DLD1 (cell line): ENCODE measurements at regions not wholly inside any gene's neighbourhood (a gene's known extent, or its start where the extent isn't known, plus 50 kb on each side); places are given as distances from the start of the nearest gene placed in this dataset.

ENCODE experiments used
- in situ Hi-C: cut with HindIII; loops from 2 replicates; pipeline ENCODE4 v1.10.0; 2017; ENCODE audit warnings: low sequenced_read_pairs

DNA sequence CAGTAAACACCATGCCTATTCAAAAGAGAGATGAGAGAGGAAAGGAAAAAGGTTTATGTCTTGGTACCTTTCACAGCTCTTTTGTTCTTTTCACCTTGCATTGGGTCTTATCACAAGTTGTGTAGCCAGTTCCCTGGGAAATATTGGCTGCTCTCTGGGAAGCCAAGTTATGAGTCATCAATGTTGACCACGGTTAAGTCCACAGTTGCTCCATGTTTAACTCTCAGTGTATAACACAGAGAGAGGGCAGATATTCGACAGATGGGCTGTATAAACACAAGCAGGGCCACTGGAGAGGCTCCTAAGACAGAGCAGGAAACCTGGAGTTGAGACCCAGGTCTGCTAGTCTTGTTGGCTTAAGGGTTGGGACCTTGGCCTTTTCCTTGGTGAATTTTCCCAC, 718.6 kb downstream of the QKI start:
- in situ Hi-C loops: no loop called here

DNA sequence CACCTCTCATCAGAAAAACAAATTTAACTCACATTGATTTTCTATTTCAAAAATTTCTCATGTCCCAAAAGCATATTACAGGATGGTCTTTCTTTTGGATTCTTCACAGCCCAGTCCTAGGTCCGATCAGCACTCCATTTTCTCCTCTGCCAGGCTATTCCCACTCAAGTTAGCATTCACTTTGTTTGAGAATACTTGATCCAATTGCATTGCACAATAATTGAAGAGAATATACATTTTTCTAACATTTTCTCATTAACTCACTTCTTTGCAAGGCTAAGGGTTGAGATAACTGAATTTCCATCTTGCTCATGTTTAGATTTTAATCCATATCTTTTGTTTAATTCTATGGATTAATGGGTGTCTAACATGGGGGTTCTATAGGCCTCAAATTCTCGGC, 716.1 kb downstream of the QKI start:
- in situ Hi-C loops: no loop called here

DNA sequence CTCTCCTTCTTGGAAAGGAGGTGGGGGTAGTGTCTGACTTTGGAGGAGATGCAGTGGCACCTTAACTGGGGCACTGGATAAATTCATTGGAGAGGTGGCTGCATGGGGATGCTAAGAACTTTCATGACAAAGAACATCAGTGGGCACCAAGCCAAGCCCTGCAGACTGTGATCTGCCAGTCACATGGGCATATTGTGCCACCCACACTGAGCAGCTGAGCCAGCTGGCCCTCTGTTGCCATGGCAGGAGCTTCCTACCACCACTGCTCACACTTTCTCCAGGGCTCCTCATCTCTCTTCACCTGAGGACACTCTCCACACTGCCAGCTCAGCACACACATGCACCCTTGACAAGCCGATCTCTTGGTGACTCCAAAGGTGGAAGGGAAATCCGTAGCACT, 715.6 kb downstream of the QKI start:
- in situ Hi-C loops: no loop called here

DNA sequence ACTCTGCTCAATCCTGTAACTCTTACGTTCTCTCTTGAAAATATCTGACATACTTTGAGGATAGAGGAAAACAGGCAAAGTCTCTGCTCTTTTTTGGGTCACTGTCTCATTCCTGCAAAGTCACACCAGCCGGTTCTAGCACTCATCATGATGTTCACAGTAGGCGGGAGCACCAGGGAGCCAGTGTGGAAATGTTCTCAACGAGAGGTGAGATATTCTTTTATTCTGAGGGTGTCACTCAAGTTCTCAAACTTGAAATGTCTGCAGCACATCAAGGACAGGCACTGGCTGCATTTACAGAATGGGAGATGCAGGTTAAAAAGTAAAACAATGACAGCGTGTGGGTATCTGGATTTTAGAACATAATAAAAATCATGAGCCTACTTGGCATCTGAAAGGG, 714.7 kb downstream of the QKI start:
- in situ Hi-C loops: no loop called here

DNA sequence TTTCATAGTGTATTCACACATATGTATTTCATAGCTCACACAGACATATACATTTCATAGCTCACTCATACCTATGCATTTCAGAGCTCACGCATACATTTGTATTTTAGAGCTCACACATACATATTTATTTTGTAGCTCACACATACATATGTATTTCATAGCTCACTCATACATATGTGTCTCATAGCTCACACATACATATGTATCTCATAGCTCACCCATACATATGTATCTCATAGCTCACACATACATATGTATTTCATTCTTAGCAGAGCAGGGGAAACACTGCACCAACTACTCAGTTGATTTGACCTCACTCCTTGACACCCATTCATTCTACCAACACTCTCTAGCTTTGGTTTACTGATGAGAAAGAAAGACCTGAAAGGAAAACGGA, 713.6 kb downstream of the QKI start:
- in situ Hi-C loops: no loop called here

DNA sequence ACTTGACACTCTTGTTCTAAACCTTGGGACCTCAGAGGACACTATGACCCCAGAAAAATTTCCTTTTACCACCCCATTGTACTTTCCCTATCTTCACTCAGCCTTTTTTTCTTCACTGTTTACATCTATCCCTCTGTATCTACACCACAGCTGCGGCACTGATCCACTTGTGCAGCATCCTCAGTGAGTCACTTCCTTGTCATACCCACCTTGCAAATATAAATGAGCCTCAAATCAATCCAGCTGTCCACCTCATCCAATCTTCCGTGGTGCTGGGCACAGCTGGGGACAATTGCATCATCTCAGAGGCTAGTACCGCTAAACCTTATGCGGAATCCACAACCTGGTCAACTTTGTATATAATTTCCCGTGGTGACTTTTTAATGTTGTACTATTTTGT, 710.5 kb downstream of the QKI start:
- in situ Hi-C loops: no loop called here

DNA sequence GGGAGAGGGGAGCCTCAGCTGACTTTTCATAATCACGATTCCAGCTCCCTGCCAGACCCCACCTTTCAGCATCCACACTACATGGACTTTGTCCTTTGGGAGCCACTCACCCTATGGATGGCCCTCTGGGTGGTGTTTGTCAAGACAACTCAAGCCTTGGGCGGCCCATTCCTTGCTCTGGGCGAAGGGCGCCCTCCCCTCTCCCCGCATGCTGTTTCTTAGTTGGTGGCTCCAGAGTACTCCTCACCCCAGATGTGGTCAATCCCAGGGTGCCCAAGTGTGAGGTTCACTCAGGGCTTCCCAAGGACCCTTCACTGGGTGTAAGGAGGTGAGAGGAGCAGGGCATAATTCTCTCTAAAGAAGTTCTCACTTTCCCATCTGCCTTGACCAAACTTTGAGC, 710.0 kb downstream of the QKI start:
- in situ Hi-C loops: no loop called here

DNA sequence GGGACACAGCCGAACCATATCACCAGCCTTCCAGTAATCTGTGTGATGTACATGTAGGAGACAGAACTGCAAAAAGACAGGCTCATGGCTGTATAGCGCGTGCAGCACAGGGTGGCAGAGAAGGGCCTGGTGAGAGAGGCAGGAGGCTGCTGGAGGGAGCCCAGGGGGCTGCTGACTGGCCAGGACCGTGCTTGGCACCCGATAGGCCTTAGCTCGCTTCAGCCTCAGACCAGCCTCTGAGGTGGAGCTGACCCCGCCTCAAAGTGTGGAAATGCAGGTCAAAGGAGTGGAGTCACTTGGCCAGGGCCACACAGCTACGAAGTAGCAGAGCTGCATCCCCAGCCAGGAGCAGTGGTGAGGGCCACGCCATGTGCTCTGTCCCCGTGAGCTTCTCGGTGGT, 707.6 kb downstream of the QKI start:
- in situ Hi-C loops: no loop called here

DNA sequence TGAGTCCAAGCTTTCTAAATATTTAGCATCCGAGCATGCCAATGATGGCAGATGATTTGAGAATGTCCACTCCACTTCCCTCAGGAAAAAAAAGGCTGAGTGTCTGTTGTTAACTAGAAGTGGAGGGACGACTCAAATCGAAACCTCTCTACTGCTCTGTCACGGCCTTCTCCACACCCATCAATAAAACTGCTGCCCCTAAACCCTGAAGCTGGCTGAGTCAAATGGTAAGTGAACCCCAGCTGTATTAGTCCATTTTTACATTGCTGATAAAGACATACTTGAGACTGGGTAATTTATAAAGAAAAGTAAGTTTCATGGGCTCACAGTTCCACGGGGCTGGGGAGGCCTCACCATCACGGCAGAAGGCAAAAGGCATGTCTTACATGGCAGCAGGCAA, 707.0 kb downstream of the QKI start:
- in situ Hi-C loops: no loop called here

DNA sequence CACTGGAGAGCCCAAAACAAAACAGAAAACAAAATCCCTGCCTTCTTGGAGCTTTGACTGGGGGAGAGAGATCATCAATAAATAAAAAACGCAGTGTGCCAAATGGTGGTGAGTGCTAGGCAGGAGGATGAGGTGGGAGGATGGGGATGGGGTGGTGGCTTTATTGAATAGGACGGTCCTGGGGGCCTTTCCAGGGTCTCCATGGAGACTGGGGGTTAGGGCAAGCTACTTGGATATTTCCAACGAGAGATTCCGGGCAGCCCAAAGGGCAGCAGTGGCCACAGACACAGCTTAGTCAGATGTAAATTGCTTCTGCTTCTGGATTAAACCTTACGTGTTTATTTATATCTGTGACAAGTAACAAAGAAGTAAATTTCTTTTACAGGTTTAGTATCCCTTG, 700.1 kb downstream of the QKI start:
- in situ Hi-C loops: no loop called here

DNA sequence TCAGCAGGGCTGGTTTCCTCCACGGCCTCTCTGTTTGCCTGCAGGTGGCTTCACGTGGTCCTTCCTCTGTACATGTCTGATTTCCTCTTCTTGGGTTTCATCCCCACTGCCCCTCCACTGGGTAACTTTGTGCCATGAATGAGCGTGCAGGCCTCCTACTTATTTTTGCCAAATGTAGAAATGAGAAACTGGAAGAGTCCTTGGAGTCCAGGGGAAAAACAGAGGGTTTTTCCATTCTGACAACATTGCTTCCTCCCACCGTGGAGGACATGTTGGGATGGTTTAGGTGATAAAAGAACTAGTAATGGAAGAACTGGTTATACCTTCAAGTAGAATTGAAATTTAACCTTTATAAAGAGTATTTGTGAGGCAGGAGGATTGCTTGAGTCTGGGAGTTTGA, 699.5 kb downstream of the QKI start:
- in situ Hi-C loops: no loop called here

DNA sequence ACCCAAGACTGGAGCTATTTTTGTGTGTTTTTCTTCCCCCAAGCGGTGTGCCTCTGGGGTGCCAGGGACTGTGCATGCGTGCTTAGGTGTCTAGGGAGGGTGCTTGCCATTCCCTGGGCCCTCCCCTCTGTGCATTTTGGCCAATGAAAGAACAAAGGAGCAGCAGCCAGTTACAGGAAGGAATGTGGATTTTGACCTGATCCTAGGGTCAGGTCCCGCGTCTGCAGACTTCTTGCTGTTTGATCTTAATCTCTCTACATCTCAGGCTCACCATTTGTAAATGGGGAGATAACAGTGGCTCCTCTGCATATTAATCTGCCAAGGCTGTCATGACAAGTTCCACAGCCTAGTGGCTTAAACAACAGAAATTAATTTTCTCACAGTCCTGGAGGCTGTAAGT, 699.1 kb downstream of the QKI start:
- in situ Hi-C loops: no loop called here

DNA sequence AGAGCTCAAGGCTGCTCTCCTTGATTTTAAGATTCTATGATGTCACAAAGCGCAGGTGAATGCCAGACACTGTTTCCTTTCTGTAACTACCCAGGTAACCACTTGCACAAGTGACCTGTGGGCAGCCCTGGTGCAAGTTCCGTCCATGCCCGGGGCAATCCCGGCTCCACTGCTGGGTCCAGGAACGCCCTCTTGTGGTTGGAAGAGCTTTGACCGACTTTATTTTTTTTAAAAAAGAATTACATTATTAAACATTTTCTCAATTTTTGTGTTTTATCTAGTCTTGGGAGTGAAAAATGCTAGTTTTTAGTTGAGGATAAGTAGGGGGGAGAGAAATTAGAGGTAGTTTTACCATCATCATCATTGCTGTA, 695.2 kb downstream of the QKI start:
- in situ Hi-C loops: no loop called here

DNA sequence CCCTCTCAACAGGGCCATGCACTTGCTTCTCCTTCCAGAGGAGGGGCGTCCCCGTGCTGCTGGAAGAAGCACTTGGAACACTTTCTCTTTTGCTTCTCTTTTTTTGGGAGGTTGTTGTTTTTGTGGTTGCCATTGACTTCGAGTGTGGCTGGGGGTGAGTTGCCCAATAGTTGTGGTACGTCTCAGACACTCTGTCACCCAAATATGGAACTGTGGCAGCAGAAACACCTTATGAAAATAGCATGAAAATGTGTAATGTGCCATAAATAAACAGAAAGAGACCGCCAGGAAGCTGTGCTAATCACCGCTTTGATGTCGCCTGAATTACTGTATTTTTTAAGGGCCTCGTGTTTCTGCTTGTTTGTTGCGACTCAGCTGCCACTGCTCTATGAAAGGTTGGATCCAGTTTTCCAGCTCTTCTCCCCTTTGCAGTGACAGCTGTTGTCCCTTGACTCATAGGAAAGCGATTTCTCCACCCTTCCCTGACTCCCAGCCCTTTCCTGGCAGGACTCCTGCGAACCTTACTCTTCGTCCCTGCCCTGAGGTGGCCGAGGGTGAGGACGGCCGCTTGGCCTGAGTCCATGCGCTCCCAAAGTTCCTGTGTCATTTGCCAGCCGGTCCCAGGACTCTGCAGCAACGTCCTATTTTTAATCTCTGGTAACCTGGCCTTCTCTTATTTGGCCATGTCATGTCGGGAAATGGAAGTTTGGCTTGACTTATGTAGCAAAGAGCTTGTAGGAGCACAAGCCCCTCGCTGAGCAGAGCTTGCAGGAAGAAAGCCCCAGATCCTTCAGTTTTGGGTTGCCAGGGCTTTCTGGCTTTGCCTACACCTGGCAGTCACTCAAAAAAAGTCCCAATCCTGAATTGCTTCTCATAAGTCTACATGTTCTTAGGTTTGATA, 694.6 kb downstream of the QKI start:
- in situ Hi-C loops: no loop called here

DNA sequence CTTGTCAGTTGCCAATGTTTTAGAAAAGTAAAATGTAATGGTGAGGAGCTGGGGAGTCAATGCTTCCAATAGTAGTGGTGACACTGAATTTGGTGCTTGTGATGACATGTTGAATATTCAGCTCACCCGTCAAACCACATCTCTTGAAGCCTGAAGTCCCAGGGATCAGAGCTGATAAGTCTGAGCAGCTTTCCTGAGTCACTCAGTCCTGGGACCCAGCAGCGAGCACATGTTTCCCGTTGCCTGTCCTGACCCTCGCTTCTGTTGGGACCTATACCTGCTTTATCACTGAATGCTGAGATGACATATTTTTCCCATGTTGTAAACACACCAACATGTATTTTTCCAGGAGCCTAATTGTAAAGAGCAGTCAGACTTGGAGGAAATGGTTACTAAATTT, 693.6 kb downstream of the QKI start:
- in situ Hi-C loops: no loop called here

DNA sequence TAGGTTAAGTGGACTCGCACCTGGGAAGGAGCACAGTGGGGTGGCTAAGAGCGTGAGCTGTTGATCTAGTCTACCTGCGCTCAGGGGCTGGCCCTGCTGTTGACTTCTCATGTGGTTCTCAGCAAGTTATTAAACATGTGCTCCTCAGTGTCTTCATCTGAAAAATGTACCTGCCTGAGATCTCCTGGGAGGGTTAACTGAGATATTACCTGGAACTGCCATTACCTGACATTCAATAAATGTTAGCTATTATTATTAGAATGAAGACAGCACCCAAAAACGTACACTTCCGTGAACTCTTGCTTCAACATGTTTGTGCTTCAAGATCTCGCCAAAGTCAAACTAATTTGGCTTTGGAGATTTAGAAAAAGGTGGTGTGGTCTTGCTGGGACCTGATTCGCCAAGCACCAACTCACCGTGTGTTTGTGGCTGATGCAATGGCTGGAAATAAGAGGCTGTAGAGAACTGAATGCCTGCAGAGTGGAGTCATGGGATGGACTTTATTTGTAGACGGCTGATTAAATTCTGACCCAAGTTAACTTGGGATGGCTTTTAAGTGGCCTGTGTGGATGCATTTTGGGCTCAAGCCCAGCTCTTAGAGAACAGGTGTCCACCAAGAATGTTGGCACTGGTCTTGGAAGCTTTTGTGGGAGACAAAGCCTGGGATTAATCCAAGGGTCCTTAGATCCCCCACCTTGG, 692.9 kb downstream of the QKI start:
- in situ Hi-C loops: no loop called here

DNA sequence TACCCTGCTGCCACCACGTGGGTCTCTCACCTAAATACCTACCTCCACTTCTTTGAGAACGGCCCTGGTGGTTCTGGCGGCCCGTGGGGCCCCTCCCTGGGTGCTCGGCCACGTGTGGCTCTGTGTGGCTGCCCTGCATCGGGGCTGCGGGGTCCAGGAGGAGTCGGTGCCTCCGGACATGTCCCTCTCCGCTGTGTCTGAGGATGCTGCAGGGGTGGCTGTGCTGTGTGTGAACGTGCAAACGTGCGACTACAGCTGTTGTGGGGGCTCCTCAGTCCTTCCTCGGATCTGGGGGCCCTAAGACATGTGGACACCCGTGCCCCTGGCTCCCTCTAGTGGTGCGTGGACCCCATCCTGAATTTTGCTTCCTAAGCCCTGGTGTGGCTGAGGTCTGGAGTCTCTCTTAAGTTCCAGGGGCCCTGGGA, 691.8 kb downstream of the QKI start:
- in situ Hi-C loops: no loop called here

DNA sequence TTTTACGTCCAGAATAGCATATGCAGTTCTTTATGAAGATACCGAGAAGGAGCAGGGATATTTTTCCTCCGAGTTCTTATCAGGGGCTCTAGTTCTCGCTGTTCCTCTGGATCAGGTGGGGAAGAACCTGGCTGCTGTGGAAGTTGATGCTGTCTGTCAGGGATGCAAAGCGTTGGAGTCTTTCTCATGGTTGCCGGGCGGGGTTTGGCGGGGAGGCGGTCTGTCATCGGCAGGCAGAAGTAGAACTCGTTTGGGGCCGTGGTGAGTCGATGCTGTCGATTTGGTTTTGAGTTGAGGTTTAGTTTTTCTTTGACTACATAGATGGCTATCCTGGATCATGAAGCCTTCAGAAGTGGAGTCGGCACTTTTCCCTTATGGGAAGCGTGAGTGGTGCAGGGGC, 691.2 kb downstream of the QKI start:
- in situ Hi-C loops: no loop called here

DNA sequence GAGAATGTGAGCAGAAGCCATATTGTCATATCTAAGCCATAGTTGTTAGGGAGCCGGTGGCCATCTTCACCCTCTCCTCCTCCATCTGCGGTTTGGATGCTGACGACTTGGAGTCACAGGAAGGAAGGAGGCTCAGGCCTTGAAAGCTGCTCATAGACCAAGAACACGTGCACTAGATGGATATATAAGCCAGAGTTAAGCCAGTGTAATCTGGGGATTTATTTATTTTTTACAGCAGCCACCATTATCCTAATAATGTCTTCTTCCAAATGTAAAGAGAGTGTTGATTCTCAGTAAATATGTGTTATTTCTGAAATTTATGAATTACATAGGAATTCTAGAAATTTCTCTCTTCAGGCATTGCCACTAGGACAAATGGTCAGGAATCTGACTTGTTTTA, 689.9 kb downstream of the QKI start:
- in situ Hi-C loops: no loop called here

DNA sequence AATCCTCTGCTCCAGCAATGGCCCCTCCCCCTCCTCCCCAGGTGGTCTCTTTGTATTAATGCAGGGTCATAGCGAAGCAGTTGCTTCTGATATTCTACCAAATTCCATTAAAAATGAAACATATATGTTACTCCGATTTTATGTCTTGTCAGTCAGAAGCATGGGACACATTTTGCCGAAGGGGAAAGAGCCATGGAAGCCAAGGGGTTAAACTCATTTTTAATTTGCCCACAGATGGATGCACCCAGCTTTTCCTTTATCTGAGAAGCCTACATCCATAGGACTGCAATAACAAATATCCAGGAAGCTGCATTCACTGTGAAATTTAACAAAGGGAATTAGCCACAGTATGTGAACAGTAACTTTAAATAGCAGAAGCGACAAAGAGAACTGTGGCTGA, 688.2 kb downstream of the QKI start:
- in situ Hi-C loops: no loop called here

DNA sequence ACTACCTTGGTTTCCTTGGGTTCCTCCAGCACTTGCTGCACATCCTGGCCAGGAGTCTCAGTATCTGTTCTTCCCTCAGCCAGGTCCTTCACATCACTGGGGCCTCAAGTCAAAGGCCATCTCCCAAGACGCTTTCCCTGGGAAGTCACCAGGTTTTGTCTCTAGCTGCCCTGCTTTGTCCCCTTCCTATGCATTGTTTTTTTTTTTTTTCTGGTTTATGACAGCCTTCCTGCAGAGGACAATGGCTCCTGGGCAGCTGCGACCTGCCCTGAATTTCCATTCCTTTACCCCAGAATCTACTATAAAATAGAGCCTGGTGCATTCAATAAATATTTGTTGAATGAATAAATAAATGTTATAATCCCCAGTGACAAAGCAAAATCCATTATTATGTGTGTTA, 687.3 kb downstream of the QKI start:
- in situ Hi-C loops: no loop called here

DNA sequence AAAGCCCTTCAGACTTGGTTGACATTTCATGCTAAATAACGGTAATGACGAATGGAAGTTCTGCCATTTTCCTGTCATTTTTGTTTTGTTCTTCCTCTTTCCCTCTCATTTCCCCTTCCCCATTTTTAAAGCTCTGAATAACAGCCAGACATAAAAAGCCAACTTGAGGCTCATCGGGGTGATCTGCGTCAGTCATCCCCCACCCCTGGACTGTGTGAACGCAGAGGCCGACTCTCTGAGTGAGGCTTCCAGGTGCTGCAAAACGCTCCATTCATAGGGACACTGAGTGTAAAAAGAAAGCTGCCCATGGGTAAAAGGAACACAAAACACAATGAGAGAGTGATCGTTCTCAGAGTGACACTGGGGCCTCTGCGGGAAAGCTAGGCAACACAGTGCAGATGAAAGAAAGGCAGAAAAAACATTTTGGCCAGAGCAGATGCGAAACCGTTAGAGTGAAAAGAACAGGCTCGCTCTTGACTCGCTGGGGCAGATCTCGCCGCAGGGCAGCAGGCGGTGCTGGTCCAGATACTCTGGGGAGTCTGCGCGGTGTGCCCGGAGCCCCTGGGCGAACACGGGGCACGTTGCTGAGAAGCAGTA, 684.8 kb downstream of the QKI start:
- in situ Hi-C loops: no loop called here
